BLaER1 (cell line): ENCODE measurements at regions not wholly inside any gene's neighbourhood (a gene's known extent, or its start where the extent isn't known, plus 50 kb on each side); places are given as distances from the start of the nearest gene placed in this dataset.
A peak's percentile ranks its signal among the peaks of the same experiment; 100 is the strongest.

Experiments
- H3K27ac ChIP-seq: shearing (Covaris generic); formaldehyde crosslinking; 2 replicates; pipeline ENCODE4 v1.8.1; 2022
- H3K27me3 ChIP-seq: shearing (Covaris generic); formaldehyde crosslinking; 2 replicates; pipeline ENCODE4 v1.8.1; 2022
- H3K36me3 ChIP-seq: shearing (Covaris generic); formaldehyde crosslinking; 2 replicates; pipeline ENCODE4 v1.8.1; 2022
- H3K4me1 ChIP-seq: shearing (Covaris generic); formaldehyde crosslinking; 2 replicates; pipeline ENCODE4 v1.8.1; 2022
- H3K4me2 ChIP-seq: shearing (Covaris generic); formaldehyde crosslinking; 2 replicates; pipeline ENCODE4 v1.8.1; 2022
- H3K4me3 ChIP-seq: shearing (Covaris generic); formaldehyde crosslinking; 2 replicates; pipeline ENCODE4 v1.8.1; 2022
- H3K9ac ChIP-seq: shearing (Covaris generic); formaldehyde crosslinking; 2 replicates; pipeline ENCODE4 v1.8.1; 2022
- H3K9me3 ChIP-seq: shearing (Covaris generic); formaldehyde crosslinking; 2 replicates; pipeline ENCODE4 v1.8.1; 2022
- H4K20me1 ChIP-seq: shearing (Covaris generic); formaldehyde crosslinking; 2 replicates; pipeline ENCODE4 v1.8.1; 2022
- Cebpa-rat ChIP-seq: shearing (Covaris generic); IDR thresholded peaks from 2 replicates; pipeline ENCODE4 v1.8.1; 2022

- Histone ChIP-seq H4K20me1 (no peaks in the 10 kb centered on the region), H3K27ac (no peak overlapping the region), H3K36me3 (no peaks in the 10 kb centered on the region), H3K4me2 (no peak overlapping the region), H3K4me3 (no peak overlapping the region), H3K27me3 (no peaks in the 10 kb centered on the region), H3K9ac (no peak overlapping the region), H3K4me1 (no peaks in the 10 kb centered on the region), H3K9me3 (peaks cover 31% of the 10 kb centered on the region)
- no peak for TF ChIP-seq Cebpa-rat
These were observed 108.2 kb upstream of the FAM9C start for GRCh38 chrX:13152518-13153185.

DNA sequence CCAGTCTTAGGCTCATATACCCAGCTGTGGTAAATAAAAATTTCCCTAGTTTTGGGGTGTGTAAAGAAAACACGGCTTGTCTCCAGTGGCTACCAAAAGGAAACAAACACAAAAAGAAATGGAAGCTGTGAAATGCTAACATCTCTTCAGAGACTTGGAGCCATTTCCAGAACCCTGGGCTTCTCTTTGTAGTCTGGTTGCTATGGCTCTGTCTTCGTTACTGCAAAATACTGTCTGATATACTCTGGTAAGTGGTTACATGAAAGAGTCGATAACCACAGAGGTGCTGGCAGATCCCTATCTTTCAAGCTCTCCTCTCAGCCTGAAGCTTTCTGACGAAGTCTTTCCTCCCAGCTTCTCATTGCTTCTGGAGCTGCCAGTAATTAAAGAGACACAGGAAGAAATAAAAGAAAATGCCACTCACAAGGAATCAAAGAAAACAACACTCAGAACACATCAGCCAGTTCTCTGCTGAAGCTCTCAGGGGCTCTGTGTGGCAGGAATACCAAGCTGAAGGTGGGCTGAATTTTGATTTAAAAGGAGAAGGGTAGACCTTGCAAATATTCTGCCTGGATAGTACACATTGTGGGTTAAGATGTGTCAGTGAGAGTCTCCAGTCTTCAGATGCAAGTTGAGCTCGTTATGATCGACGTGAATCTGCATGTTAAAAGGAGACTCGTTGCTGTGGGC lies 107.6 kb upstream of the FAM9C start:
- H3K27me3 ChIP-seq, result no peaks in the 10 kb centered on the region
- TF ChIP-seq Cebpa-rat, result no peak
- H3K4me1 ChIP-seq, result no peaks in the 10 kb centered on the region
- peaks cover 35% of the 10 kb centered on the region for H3K9me3 ChIP-seq
- no peaks in the 10 kb centered on the region for H4K20me1 ChIP-seq
- H3K27ac ChIP-seq, result no peak overlapping the region
- H3K36me3 ChIP-seq, result no peaks in the 10 kb centered on the region
- no peak overlapping the region for H3K4me2 ChIP-seq
- no peak overlapping the region for H3K9ac ChIP-seq
- no peak overlapping the region for H3K4me3 ChIP-seq

GRCh38 chrX:13149702-13150350 lies 105.4 kb upstream of the FAM9C start:
- Histone ChIP-seq H3K9ac (no peak overlapping the region), H3K36me3 (no peaks in the 10 kb centered on the region), H3K4me2 (no peak overlapping the region), H3K27ac (no peak overlapping the region), H3K4me1 (no peaks in the 10 kb centered on the region), H3K27me3 (no peaks in the 10 kb centered on the region), H3K4me3 (no peak overlapping the region), H3K9me3 (peaks cover 39% of the 10 kb centered on the region), H4K20me1 (no peaks in the 10 kb centered on the region)
- TF ChIP-seq Cebpa-rat, result no peak

- Histone ChIP-seq H3K4me2 (no peak overlapping the region), H3K4me1 (no peaks in the 10 kb centered on the region), H3K36me3 (no peaks in the 10 kb centered on the region), H3K4me3 (no peak overlapping the region), H3K27ac (no peak overlapping the region), H4K20me1 (no peaks in the 10 kb centered on the region), H3K9me3 (peaks cover 23% of the 10 kb centered on the region), H3K27me3 (no peaks in the 10 kb centered on the region), H3K9ac (no peak overlapping the region)
- no peak for TF ChIP-seq Cebpa-rat
These were observed 103.3 kb upstream of the FAM9C start for GRCh38 chrX:13147733-13148132.

DNA sequence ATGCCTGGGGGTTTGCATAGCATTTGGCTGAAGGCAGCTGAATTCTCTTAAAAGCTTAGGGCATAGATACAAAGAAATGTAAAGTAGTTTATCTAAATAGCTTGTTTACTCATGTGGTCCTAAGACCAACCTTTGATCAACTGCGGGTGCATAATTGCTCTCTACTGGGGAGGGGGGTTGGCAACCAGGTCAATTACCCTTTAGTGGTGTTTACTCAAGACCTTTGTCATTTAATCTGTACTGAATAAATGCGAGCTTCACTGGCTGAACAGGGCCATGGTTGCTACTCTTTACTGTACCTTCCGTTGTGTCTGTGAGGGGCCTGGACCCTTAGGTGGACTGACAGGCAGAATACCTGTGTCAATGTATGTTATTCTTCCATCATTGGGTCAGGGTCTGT lies 102.7 kb upstream of the FAM9C start:
- Histone ChIP-seq H3K4me2 (no peak overlapping the region), H3K4me1 (no peaks in the 10 kb centered on the region), H3K9me3 (peaks cover 17% of the 10 kb centered on the region), H3K27me3 (no peaks in the 10 kb centered on the region), H3K27ac (no peak overlapping the region), H3K4me3 (no peak overlapping the region), H4K20me1 (no peaks in the 10 kb centered on the region), H3K36me3 (no peaks in the 10 kb centered on the region), H3K9ac (no peak overlapping the region)
- TF ChIP-seq Cebpa-rat, result no peak

- no peak for TF ChIP-seq Cebpa-rat
- no peak overlapping the region for H3K27ac ChIP-seq
- H3K9me3 ChIP-seq, result peaks cover 18% of the 10 kb centered on the region
- H3K9ac ChIP-seq, result no peak overlapping the region
- no peak overlapping the region for H3K4me2 ChIP-seq
- no peak overlapping the region for H3K4me3 ChIP-seq
- H4K20me1 ChIP-seq, result no peaks in the 10 kb centered on the region
- H3K36me3 ChIP-seq, result no peaks in the 10 kb centered on the region
- no peaks in the 10 kb centered on the region for H3K4me1 ChIP-seq
- no peaks in the 10 kb centered on the region for H3K27me3 ChIP-seq
These were observed 100.7 kb upstream of the FAM9C start for GRCh38 chrX:13144927-13145655.

DNA sequence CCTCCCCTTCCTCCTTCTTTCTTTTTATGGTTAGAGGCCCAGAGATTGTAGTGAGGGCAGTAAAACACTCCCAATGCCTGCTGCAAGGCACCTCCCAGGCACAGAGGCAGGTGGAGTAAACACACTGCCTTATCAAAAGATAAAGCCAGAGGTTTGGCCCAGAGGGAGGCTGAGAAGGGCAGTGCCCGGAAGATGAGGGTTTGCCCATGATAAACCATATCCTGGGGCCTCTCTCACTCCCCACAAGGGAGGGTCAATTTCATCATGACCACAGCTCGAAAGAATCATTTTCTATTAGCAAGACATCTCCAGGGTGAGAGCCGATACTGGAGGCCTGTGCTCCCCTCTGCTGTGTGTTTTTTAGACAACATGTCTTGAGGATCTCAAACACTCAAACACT lies 98.5 kb upstream of the FAM9C start:
- Histone ChIP-seq H3K27me3 (no peaks in the 10 kb centered on the region), H3K36me3 (peaks cover 7% of the 10 kb centered on the region; the same call in 1 of the 2 replicates), H3K9ac (no peak overlapping the region), H3K27ac (no peak overlapping the region), H3K4me2 (no peak overlapping the region), H3K9me3 (peaks cover 40% of the 10 kb centered on the region), H3K4me1 (no peaks in the 10 kb centered on the region), H4K20me1 (no peaks in the 10 kb centered on the region), H3K4me3 (no peak overlapping the region)
- no peak for TF ChIP-seq Cebpa-rat

GRCh38 chrX:13140007-13140406 lies 95.6 kb upstream of the FAM9C start:
- Histone ChIP-seq H3K4me3 (no peak overlapping the region), H3K4me1 (no peaks in the 10 kb centered on the region), H3K27me3 (no peaks in the 10 kb centered on the region), H3K4me2 (no peak overlapping the region), H3K27ac (no peak overlapping the region), H3K9ac (no peak overlapping the region), H4K20me1 (no peaks in the 10 kb centered on the region), H3K36me3 (peaks cover 7% of the 10 kb centered on the region; the same call in 1 of the 2 replicates), H3K9me3 (peaks cover 29% of the 10 kb centered on the region)
- no peak for TF ChIP-seq Cebpa-rat

DNA sequence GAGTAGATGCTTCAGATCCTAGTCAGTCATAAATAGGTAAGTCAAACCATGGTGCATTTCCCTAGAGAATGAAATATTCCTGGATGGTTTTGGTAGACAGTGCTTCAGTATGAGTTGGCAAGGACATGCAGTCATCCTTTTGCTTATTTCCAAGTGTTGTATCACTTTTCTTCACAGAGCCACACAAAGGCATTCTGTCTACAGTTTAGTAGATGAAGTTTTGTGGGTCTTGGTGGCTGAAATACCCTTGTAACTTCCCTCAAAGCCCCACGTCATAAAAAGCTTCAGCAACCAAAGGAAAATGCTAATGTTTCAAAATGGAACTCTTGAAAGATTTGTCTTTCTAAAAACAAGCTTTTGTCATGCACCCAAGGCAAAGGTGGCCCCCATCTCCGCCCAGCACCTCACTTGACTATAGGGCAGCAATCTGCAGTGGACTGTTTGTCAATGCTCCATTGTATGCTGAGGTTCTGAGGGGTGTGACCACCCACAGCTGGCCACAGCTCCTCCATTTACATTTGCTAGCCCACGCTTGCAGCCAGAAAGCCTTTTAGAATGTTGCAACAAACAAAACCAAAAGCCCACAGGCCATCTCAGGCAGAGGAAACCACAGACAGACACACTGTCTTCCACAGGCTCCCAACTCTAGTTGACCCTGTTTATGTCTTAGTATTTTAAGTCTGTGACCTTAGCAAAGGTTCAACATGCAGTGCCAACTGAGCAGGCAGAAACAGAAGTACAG lies 87.1 kb upstream of the FAM9C start:
- H3K9ac ChIP-seq, result no peak overlapping the region
- no peaks in the 10 kb centered on the region for H4K20me1 ChIP-seq
- peaks cover 6% of the 10 kb centered on the region; the same call in 1 of the 2 replicates for H3K4me1 ChIP-seq
- TF ChIP-seq Cebpa-rat, result no peak
- no peaks in the 10 kb centered on the region for H3K9me3 ChIP-seq
- H3K36me3 ChIP-seq, result no peaks in the 10 kb centered on the region
- H3K27ac ChIP-seq, result no peak overlapping the region
- H3K4me3 ChIP-seq, result no peak overlapping the region
- no peaks in the 10 kb centered on the region for H3K27me3 ChIP-seq
- H3K4me2 ChIP-seq, result peak overlapping the region; percentile 22; the same call in 1 of the 2 replicates
